Mucosa of descending colon (tissue), 3 donors: ENCODE measurements at regions not wholly inside any gene's neighbourhood (a gene's known extent, or its start where the extent isn't known, plus 50 kb on each side); places are given as distances from the start of the nearest gene placed in this dataset.

Experiments
- ATAC-seq: fragments of 200-7000 bp; cut with Tn5 transposase; one replicate; pipeline ENCODE4 v1.9.1; 2020; ENCODE audit warnings: mild to moderate bottlenecking, moderate library complexity
- DNase-seq, 3 donors: peaks; one replicate each; pipeline ENCODE4 v3.0.0-alpha.2; 2020
- H3K36me3 ChIP-seq: fragments of 200-600 bp; one replicate; pipeline ENCODE4 v1.8.0; 2021; ENCODE audit warnings: low read depth, mild to moderate bottlenecking
- H3K4me1 ChIP-seq: fragments of 200-600 bp; one replicate; pipeline ENCODE4 v1.8.0; 2021; ENCODE audit warnings: low read depth, mild to moderate bottlenecking
- H3K4me3 ChIP-seq: fragments of 200-600 bp; one replicate; pipeline ENCODE4 v1.8.0; 2021; ENCODE audit warnings: mild to moderate bottlenecking
- H3K9me3 ChIP-seq: fragments of 200-600 bp; one replicate; pipeline ENCODE4 v1.8.0; 2021; ENCODE audit warnings: mild to moderate bottlenecking
- CTCF ChIP-seq: fragments of 200-600 bp; IDR thresholded peaks from one replicate; pipeline ENCODE4 v1.8.0; 2022; ENCODE audit warnings: antibody characterized with exemption, mild to moderate bottlenecking
- intact Hi-C, 2 donors: fragments of 100-400 bp; cut with DNase I in 1 of 2; cut with micrococcal nuclease in 1 of 2; formaldehyde crosslinking; loops; one replicate each; pipeline versions ENCODE4 v1.11.0 to v1.11.1; 2022; cut with DNase I, micrococcal nuclease
- donor health status: DM: no; HTN: no; CAD: no; lungs with moderate emphysema.
- donor health status: DM: no; HTN: no; CAD: no.
- donor health status: DM: no; HTN: yes; CAD: no.

- peak; percentile 44 for ATAC-seq
- intact Hi-C loops, result no loop called here
- TF ChIP-seq CTCF, result no peak
These were observed 61.6 kb upstream of the SLC38A11 start for GRCh38 chr2:165016772-165017411.

GRCh38 chr2:165015052-165015642 is 59.8 kb upstream of the SLC38A11 start:
- Histone ChIP-seq H3K4me1 (no peaks in the 10 kb centered on the region), H3K36me3 (no peaks in the 10 kb centered on the region), H3K4me3 (no peak overlapping the region), H3K9me3 (no peaks in the 10 kb centered on the region)
- ATAC-seq, result peak; percentile 75
- peak; percentile 63 for TF ChIP-seq CTCF
- peak in 2 of 3 donors; percentile 53 to 86 for DNase-seq
- intact Hi-C loops, result no loop called here

More at GRCh38 chr2:165016772-165017411, 61.6 kb upstream of the SLC38A11 start:
- H3K9me3 ChIP-seq, result no peaks in the 10 kb centered on the region
- no peaks in the 10 kb centered on the region for H3K4me1 ChIP-seq
- DNase-seq, result peak in 1 of 3 donors; percentile 27
- no peak overlapping the region for H3K4me3 ChIP-seq
- no peaks in the 10 kb centered on the region for H3K36me3 ChIP-seq

GRCh38 chr2:165013944-165014619 is 58.8 kb upstream of the SLC38A11 start:
- DNase-seq (no peak), ATAC-seq (no peak)
- intact Hi-C loops, result no loop called here
- no peak for TF ChIP-seq CTCF
- H3K4me1 ChIP-seq, result no peaks in the 10 kb centered on the region
- no peaks in the 10 kb centered on the region for H3K36me3 ChIP-seq
- no peak overlapping the region for H3K4me3 ChIP-seq
- no peaks in the 10 kb centered on the region for H3K9me3 ChIP-seq

- intact Hi-C loops, result no loop called here
- Histone ChIP-seq H3K9me3 (no peaks in the 10 kb centered on the region), H3K36me3 (no peaks in the 10 kb centered on the region), H3K4me3 (no peak overlapping the region), H3K4me1 (no peaks in the 10 kb centered on the region)
- TF ChIP-seq CTCF, result no peak
- ATAC-seq (no peak), DNase-seq (no peak)
These were observed 55.9 kb upstream of the SLC38A11 start for GRCh38 chr2:165011199-165011598.

- TF ChIP-seq CTCF, result no peak
- Histone ChIP-seq H3K4me1 (no peaks in the 10 kb centered on the region), H3K36me3 (no peaks in the 10 kb centered on the region), H3K4me3 (no peak overlapping the region), H3K9me3 (no peaks in the 10 kb centered on the region)
- no peak for DNase-seq
- no peak for ATAC-seq
- intact Hi-C loops, result no loop called here
These were observed 55.2 kb upstream of the SLC38A11 start for GRCh38 chr2:165010556-165010955.
